GM12865 (cell line): ENCODE measurements at regions not wholly inside any gene's neighbourhood (a gene's known extent, or its start where the extent isn't known, plus 50 kb on each side); places are given as distances from the start of the nearest gene placed in this dataset.
"Not testable (repeated sequence)": the region's sequence is repeated elsewhere in the genome, so short reads cannot be mapped to it uniquely, and the experiment has no call there.

Experiments
- DNase-seq: peaks from one replicate; pipeline ENCODE4 v3.0.0; 2010; ENCODE audit warnings: low read depth
- H3K4me3 ChIP-seq: 2 replicates; pipeline ENCODE4 v1.5.1; 2011; ENCODE audit warnings: mild to moderate bottlenecking, low read depth, low read length, control low read depth

GRCh38 chr1:120357046-120357445, 57.8 kb upstream of the NBPF8 start:
- DNase-seq: peak; percentile 31
- not testable (repeated sequence) for H3K4me3 ChIP-seq

DNA sequence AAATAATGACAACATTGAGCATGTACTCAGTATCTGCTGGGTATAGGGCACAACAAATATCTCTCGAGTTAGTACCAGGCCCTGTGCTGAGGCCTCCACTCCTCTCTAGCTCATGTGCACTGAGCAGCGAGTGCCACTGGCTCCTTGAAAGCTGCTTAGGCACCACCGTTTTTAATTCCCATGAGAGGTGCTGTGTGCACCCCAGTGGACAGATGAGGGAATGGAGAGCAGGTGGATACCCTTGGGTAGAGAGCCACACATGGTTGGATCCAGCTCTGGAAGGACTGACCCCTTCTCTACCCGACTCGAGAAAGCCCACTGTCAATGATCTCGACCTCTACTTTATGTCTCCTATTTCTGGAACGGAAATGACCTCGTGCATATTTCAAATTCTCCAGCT, 58.7 kb upstream of the NBPF8 start:
- peak; percentile 29 for DNase-seq
- H3K4me3 ChIP-seq: not testable (repeated sequence)

DNA sequence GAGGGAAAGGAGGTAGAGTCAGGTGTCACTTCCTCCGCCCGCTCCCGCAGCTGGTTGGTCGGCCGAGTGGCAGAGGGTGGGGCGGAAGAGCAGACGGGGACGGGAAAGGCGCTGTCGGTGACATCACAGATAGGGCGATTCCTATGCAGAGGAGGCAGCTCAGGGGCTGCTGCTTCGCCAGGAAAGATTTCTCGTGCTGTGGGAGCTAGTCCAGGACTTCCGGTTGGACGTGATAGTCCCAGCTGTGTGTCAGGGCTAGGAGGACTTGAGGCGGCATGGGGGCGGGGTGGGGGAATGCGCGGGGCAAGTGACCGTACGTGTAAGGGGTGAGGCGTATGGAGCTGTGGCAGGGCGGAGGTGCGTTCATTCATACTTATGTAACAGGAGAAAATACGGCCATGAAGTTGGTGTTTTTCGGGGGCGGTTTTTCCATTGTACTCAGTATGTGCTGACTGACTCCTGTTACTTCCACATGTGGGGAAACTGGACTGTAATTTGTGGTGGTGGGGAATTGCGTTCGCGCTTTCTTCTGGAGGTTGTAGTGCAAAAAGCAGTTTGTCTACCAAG, 60.1 kb upstream of the NBPF8 start:
- H3K4me3 ChIP-seq: peak overlapping the region; percentile 36
- DNase-seq: peak; percentile 89

DNA sequence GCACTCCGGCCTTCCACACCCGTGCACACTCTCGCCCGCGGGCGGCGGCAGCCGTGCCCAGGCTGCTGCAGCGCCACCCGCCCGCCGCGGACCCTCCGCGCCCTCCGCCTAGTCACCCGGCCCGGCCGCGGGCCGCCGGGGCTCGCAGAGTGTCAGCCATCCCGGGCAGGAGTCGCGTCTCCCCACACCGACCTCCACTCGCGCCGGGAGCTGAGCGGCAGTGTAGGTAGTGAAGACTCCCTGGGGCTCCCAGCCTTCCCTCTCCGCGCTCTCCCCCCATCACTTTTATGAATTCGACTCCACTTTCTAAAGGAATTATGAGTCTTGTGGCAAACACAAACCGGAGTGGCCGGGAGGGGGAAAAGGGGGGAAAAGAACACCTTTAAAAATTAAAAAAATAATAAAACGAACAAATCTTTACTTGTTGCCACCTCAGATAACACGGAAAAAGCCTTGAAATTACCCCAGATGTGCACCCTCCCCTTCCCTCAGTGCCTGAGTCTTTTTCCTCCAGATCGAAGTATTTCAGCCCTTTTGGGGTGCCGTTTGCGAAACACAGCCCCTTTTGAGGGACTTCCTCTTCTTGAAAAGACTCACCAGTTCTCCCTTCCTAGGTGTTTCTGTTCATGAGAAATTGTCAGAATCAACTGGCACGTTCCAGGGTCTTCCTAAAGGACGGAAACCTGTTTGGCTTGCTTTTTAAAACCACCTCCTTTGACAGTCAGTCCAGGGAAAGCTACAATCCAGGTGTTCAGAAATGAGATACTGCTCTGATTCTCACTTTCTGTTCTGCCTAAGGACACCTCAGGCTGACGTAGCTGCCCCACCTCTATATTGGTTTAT, 72.4 kb upstream of the NBPF8 start:
- H3K4me3 ChIP-seq: peak overlapping the region; percentile 50
- DNase-seq: peak; percentile 0

DNA sequence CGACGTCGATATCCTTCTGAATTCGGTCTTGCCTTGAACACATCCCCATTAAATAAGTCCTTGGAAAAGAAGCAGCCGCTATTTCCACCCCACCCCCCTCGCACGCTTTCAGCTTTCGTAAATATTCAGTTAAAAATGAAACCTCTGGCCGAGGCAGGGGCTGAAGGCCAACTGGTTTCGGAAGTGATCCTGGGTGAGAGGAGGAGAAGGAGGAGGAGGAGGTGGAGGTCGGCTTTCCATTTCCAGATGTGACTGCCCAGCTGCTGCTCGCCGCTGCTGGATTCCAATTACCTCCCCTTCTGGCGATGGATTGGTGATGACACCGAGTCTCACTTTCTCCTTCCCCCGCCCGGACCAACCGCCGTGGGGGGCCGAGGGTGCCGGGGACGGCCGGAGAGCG, 73.1 kb upstream of the NBPF8 start:
- peak; percentile 28 for DNase-seq
- peak overlapping the region; percentile 63 for H3K4me3 ChIP-seq

DNA sequence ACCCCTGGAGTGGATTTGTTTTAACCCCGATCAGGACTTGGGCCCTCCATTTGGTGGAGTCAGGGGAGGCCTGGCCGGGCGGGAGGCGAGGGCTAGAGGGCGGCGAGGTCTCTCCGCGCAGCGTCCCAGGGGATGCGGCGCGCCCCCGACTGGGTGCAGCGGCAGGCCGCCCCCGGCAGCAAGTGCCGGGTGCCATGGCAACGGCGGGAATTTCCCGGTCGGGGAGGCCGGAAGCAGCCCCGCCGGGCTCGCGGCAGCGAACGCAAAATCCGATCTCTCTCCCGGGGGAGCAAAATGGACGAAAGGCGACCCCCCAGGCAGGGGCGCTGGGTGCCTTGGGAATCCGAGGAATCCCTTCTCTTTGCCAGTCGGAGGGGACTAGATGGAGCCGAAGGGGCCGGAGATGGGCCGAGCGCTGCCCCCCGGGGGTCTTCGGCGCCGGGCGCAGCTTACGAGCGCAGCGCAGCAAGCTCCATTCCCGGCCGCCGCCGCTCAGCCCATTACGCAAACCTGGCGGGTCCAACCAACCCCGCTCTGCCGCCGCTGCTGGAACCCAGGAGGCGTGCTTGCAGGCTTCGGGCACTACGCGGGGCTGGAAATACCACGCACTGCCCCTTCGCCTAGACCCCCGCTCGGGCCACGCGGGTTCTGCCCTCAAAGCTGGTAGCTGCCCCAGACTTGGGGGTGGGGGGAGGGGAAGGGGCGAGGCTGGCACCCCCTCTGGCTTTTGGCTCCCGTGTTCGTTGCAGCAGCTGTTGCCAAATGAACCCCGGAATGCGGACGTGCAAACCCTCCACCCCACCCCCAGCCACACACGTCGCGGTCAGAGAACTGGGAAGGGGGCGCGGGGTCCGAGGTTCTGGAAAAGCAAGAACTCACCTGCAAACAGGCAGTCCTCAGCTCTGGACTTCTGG, 73.7 kb upstream of the NBPF8 start:
- not testable (repeated sequence) for DNase-seq
- peak overlapping the region; percentile 63 for H3K4me3 ChIP-seq

- not testable (repeated sequence) for DNase-seq, H3K4me3 ChIP-seq
These were observed 99.1 kb upstream of the NBPF8 start for GRCh38 chr1:120315738-120316137.

DNA sequence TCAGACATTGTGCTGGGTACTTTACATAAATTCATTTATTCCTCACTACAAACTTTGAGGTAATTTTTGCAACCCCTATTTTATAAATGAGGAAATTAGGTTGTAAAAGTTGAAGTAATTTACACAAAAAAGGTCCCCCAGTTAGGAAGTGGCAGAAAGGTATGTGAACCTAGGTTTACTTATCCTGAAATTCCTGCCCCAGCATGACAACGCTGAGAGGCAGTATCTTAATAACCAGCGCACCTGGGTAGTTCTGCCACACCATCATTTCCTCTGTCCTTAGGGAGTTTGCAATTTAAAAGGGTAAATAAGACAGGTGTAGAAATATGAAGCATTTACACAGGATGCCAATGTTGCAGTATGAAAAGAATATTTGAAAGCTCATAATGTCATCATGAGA, 102.9 kb upstream of the NBPF8 start:
- not testable (repeated sequence) for DNase-seq, H3K4me3 ChIP-seq

DNA sequence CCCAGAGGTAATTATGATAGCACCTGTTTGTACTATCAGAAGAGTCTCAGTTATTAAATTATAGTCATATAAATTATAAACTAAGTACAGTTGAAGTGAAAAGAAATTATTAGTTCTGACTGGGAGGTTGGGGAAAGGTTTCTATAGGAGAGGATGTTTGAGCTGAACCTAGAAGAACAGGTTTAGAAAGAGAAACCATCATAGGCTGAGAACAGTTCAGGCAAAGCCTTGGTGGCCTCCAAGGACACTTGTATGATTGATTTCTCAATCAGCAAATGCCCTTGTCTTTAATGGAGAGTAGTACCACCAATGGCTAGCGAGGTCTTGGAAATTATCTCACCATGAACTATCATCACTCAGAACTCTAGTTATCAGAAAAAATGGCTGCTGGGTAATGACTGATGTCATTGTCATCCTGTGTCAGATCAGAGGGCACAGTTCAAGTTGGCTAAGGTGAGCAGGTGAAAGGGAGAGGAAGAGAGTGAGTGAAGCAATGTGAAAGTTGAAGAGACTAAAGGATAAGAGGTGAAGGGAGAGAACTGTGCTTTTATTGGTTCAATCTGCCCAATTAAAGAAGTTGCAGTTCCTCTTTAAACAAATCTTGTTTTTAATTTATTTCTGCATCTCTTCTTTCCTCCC, 105.8 kb upstream of the NBPF8 start:
- DNase-seq: not testable (repeated sequence)

GRCh38 chr1:120305046-120305445, 109.8 kb upstream of the NBPF8 start:
- H3K4me3 ChIP-seq, DNase-seq: not testable (repeated sequence)

More for the DNA sequence above, 105.8 kb upstream of the NBPF8 start:
- H3K4me3 ChIP-seq: not testable (repeated sequence)

GRCh38 chr1:120304341-120304740, 110.5 kb upstream of the NBPF8 start:
- DNase-seq, H3K4me3 ChIP-seq: not testable (repeated sequence)

- H3K4me3 ChIP-seq, DNase-seq: not testable (repeated sequence)
These were observed 115.3 kb upstream of the NBPF8 start for GRCh38 chr1:120299433-120300057.

- DNase-seq, H3K4me3 ChIP-seq: not testable (repeated sequence)
These were observed 116.3 kb upstream of the NBPF8 start for GRCh38 chr1:120298487-120298886.

DNA sequence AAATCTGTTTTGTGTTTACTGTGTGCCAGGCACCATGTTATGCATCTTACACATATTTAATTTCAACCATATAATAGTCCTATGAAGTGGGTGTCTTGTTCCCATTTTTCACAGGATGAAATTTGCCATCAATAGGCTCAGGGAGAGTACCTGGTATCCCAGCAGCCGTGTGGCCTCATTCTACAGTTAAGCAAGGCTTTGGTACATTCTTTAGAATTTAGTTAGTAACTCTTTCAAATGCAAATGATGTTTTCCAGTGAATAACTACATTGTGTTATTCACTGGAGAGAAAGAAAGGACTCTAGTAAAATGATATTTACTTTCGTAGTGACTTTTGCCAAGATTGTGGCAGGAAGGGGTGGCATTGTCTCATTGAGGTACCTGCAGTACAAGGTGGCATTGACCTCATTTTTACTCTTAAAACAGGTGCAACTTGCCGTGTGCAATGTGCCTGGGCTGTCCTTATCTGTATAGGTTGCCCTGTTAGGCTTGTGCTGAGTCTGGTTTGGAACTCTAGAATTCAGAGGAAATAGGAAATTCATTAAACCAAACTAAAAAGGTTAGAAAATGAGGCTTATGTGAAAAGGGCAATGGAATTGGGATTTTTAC, 117.4 kb upstream of the NBPF8 start:
- not testable (repeated sequence) for H3K4me3 ChIP-seq, DNase-seq

GRCh38 chr1:120290105-120290504, 113.8 kb upstream of the SEC22B start:
- H3K4me3 ChIP-seq, DNase-seq: not testable (repeated sequence)

DNA sequence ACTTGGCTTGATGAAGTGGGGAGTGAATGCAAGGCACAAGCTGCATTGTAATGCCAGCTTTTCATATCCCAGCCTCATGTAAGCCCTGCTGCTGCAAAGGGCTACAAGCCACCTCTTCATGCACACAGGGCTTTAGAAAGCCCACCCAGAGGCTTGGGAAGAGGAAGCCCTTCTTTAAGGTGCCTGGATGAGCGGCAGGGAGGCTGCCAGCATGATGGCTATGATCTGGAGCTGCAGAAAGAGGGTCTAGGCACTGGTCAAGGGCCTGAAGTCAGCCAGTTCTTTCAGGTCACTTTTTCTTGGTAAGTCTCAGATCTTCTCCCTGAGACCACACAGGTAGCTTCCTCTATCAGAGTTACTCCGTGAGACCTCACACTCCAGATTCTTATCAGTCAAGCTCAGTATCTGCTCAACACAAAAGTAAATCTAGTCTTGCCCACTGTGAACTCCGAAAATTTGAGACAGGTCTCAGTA, 113.3 kb upstream of the SEC22B start:
- H3K4me3 ChIP-seq, DNase-seq: not testable (repeated sequence)

DNA sequence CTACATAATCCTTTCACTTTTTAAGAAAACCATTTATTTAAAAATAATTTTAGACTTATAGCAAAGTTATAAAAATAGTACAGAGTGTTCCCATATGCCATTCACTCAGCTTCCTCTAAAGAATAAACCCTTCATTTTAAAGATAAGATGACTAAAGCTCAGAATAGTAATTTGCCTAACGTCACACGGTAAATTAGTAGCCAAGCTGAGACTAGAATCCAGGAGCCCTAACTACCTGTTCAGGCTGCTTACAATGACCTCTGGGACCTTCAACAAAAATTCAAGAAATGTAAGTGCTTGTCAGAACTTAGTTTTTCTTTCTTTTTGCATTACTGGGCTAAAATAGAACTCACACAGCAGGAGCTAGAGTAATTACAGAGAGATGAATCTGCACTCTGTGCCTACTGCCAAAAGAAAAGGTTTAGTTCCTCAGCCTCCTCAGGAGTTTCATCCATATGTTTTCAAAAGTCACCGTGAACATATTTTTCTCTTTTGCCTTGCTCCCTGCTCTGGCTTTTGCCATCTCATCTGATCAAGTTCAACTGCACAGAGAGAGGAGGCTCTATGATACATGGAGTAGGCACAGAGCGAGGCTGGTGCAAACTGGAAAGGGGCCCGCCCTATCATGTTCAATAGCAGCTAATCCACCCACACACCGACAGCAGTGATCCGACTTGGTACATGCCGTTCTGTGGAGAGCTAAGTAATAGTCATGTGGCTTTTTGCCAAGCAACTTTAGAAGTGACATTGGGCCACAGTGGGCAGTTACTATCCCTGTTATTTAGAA, 112.7 kb upstream of the SEC22B start:
- not testable (repeated sequence) for H3K4me3 ChIP-seq, DNase-seq
